Renal pelvis (tissue), 1 donor: ENCODE measurements at regions not wholly inside any gene's neighbourhood (a gene's known extent, or its start where the extent isn't known, plus 50 kb on each side); places are given as distances from the start of the nearest gene placed in this dataset.

Source experiments
- DNase-seq: peaks from one replicate; pipeline ENCODE4 v3.0.0-alpha.2; 2013

DNA sequence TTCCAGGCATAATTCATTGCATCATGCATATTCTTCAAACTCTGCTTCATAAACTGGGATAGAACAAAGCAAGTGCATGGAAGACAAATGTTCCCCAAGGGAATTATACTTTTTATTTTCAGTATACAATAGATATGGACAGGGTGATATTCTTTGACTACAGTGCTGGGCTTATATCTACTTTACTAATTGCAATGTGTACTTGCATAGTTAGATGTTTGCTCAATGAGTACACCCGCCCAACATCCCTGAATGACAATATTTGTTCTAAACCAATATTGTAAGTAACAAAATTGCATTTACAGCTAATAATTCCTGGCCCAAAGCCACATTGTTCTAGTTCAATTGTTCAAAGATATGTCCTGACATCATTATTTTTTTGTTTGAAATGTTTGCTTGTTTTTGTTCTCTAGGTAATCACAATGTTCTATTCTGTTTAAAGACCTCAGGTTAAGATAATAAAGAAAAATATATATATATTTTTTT, 171.4 kb downstream of the PTN start:
- DNase-seq, result no peak

DNA sequence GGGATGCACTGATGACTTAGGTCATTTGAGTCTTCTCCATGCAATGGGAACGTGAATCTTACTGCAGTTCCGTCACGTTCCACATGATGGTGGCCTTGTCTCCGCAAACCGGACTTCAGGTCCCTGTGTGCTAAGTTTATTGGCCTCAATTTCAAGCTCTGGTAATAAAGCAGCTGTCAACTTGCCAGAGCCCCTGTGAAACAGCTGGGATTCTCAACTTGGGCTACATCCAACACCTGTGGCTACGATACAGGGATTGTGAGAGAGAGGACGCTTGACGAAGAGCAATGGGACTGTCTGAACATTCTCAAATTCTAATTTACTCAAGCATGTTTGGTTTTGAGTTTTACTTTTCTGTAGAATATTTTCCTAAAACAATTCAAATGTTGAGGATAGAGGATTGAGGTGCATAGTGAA, 174.2 kb downstream of the PTN start:
- DNase-seq, result peak; percentile 76

DNA sequence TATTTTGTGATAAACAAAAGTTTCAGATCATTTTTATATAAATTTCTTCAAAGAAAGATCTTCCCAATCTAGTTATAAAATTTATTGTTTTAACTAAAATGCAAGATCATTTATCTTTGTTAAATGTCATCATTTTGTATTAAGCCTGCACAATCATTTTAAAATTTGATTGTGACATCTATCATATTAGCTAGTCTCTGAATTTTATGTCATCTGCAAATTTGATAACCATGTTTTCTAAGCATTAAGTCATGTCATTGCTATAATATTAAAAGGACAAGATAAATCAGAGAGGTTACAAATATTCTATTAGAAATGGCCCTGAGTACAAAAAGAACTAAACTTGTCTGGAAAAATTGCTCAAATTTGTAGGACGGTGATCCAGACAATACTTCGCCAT, 175.9 kb downstream of the PTN start:
- DNase-seq, result no peak

DNA sequence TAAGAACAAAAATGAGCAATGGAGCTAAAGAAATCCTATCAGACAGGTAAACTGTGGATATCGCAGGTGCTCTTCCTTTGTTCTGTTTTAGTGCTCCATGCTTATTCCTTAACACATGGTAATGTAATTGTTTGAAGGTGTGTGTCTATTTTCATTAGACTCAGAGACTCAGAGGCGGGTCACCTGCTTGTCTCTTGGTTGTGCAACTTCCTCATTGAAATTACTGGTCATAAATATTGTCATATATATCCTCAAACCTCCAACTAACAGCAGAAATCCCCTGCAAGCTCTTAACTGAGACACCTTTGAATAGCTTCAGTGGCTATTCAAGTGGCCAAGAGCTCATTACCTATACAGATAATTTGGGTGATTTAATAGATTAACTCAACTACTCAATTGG, 177.2 kb downstream of the PTN start:
- DNase-seq, result no peak

DNA sequence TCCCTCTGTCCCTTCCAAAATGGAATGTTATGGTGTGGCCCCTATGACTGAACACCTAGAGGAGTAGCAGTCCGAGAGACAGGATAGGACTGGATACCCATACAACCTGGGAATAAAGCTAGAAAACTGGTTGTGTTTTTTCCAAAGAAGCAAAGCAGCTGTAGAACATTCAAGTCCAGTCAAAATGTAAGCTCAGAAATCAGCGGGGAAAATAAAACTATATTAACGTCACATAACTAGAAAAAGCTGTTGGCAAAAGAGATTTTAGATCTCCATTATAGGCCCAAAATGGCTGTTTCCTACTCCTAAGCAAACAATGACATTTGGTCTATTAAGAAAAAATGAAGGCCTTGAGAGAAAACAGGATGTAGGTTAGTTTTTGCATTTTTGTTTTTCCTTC, 177.7 kb downstream of the PTN start:
- DNase-seq, result no peak

DNA sequence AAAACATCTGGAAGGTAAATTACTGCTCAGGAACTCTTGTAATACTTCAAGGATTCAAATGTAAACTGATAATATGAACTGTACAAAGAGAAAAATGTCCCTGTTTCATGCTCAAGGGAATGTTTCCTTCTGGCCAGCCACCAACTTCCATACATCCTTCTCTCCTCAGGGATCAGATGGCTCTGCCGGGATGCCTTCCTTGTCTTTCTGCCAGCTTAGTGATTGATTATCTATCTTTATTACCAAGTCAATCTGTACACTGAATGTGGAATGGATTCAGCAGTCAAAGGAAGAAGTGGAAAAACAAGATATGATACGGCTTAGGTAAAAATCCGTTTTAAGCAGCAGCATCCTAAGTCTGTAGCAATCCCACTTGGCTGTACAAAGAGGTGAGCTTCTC, 178.3 kb downstream of the PTN start:
- DNase-seq, result no peak

DNA sequence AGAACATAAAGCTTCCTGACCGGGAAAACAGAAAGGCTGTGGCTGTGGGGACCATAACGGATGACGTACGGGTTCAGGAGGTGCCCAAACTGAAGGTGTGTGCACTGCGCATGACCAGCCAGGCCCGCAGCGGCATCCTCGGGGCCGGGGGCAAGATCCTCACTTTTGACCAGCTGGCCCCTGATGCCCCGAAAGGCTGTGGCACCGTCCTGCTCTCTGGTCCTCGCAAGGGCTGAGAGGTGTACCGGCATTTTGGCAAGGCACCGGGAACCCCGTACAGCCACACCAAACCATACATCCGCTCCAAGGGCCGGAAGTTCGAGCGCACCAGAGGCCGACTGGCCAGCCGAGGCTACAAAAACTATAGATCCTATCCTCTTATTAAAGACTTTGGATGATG, 179.3 kb downstream of the PTN start:
- no peak for DNase-seq

DNA sequence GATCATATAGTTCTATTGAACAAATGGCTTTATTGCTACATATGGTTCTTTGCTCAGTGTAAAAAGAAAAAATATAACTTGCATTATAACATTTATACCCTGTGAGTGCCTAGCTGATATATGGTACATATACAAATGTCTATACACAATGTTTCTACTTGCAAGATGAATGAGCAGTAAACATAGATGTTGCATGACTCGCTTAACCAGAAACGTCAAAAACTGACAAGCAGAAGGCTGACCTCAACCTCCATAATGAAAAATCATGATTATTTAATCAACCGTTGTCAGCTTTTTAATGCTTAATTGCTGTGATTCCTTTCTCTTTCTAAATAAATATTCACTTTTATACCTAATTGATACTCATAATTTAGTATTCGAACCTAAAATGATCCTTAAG, 183.3 kb downstream of the PTN start:
- no peak for DNase-seq

DNA sequence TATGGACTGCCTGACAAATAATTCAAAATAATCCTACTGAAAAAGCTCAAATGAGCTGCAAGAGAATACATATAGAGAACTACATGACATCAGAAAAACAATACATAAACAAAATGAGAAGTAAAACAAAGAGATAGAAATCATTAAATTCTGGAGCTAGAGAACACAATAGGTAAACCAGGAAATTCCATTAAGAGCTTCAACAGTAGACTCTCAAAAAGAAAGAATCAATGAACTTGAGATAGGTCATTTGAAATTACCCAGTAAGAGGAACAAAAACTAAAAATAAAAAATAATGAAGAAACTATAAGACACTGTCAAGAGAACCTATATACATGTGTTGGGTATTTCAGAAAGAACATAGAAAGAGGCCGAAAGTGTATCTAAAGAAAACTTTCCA, 186.3 kb downstream of the PTN start:
- DNase-seq, result no peak

DNA sequence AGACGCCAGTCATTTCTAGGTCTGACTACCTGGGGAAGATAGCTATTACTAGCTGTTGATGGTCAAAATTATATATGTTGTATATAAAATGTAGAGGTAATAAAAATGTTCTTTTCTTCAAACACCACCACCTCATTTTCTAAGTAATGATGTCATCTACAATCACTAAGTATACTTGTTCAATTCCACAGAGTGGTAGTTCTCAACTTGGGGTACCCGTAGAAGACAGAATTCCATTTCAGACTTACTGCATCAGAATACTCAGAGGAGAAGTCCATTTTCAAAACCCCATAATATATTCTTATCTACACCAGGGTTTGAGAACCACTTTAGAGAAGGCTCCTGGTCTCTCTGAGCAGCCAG, 191.9 kb downstream of the PTN start:
- no peak for DNase-seq

DNA sequence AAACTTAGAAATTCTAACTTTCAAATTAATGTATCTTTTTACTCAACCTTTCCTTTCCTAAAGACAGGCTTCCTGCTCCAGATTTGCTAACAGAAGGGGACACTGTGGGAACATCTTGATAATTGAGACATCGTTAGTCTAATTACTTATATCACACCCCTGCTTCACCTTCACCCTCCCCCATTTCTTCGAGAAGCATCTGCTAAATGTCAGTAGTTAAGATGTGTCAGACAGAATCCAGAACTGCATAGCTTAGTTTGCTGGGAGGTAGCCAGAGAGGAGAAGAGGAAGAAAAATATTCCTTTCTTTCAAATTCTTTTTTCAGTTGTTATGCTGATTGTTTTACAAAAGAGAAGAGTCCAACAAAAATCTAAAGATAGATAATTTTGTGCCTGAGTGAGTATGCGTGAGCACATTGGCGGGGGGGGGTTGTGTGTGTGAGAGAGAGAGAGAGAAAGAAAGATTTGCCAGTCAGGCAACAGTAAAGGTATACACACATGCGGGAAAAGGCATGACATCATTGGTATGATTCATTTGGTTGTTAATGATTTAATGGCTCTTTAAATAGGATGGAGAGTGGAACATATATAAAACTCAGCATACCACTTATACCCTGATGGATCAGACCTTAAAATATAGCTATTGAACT, 192.4 kb downstream of the PTN start:
- no peak for DNase-seq

DNA sequence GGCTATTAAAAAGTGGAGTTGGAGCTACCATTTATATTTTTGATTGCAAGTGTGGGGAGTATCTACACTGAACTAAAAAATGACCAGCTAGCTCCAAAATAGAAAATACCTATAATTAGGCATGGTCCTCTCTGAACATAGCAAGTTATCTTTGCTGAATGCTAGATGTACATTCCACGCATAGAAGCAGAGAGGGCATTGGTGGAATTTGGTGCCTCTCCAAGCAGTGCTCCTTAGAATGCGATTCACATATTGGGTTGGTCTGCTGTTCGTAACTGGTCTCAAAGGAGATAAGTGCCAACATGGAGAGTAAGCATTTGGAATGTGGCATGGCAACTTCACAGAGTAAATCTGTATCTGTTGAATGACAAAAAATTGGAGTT, 196.2 kb downstream of the PTN start:
- DNase-seq, result no peak

DNA sequence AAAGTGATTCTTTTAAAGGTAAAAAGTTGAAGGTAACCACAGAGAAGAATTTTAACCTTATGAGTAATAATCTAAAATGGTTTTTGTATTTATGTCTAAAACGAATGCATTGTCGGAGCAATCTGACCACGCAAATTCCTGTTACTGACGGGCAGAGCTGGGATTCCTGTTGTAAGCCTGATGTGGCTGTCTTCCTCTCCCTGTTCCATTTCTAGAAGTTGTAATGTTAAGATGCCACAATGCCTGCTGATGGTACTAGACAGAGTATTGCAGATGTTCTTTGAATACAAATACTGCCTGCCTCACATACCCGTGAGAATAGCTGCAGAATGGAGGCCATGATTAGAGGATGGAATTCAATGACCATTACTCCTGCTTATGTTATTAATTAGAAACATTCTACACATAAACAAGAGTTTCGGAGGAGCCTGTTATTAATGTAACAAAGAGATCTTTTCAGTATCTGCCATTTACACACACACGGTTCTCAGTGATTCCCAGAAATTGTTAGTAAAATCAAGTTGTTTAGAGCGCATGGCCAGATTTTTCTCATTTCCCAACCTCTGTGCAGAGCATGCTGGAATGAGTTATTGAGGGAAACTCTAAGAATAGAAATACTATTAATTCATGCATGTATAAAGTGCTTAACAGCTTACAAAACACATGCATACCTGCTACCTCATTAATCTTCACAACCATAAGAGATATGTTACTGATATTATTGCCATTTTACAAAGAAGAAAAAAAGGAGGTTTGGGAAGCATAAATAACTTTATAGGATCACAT, 196.8 kb downstream of the PTN start:
- no peak for DNase-seq

DNA sequence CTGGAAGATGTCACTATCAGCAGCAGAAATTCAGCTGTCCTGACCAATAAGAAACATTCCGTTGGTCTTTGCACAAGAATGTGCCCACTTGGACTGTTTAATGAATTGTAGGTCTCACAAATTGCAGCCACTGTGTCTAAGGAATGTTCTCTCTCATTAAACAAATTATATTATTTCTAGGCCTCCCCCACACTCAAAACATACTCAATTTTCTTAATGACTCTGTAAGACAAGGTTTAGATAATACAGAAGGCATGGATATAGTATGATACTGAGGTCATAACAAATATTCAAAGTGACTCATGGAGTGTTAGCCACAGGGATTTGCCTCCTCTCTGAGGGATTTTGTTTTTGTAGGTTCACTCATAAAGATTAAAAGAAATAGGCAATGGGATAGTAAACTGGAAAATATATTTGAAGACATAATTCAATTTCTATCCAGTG, 197.5 kb downstream of the PTN start:
- DNase-seq, result peak; percentile 56

DNA sequence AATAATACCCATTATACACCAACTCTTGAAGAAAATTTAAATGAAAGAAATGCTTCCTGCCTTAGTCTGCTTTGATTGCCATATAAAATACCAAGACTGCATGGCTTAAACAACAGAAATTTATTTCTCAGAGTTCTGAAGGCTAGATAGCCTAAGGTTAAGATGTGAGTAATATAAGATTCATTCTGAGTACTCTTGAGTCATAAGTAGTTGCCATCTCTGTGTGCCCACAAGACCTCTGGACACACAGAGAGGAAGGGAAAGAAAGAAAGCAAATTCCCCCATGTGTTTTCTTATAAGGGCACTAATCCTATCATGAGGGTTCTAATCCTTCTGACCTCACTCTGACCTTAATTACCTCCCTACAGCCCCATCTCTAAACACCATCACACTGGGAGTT, 201.2 kb downstream of the PTN start:
- DNase-seq, result no peak

DNA sequence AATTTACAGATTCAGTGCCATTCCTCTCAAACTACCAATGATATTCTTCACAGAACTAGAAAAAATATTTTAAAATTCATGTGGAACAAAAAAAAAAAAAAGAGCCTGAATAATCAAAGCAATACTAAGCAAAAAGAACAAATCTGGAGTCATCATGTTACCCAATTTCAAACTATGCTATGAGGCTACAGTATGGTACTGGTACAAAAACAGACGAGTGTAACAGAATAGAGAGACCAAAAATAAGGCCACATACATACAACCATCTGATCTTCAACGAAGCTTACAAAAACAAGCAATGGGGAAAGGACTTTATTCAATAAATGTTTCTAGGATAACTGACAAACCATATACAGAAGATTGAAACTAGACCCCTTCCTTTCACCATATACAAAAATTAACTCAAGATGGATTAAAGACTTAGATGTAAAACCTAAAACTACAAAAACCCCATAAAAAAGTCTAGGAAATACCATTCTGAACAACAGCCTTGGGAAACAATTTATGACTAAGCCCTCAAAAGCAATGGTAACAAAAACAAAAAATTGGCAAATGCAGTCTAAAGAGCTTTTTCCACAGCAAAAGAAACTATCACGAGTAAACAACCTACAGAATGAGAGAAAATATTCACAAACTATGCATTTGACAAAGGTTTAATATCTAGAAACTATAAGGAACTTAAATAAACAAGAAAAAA, 207.7 kb downstream of the PTN start:
- no peak for DNase-seq

DNA sequence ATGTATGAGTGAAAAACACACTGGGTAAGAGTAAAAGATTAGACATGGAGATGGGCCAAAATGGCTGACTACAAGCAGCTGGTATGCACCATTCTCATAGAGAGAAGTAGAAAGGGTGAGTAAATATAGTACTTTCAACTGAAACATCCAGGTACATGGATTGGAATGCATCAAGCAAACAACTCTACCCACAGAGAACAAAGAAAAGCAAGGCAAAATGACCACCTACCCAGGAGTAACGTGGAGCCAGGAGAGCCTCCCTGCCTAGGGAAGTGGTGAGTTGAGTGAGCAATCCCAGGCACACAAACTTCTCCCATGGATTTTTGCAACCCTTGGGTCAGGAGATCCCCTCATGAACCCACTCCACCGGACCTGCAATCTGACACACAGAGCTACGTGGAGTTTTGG, 212.8 kb downstream of the PTN start:
- no peak for DNase-seq

DNA sequence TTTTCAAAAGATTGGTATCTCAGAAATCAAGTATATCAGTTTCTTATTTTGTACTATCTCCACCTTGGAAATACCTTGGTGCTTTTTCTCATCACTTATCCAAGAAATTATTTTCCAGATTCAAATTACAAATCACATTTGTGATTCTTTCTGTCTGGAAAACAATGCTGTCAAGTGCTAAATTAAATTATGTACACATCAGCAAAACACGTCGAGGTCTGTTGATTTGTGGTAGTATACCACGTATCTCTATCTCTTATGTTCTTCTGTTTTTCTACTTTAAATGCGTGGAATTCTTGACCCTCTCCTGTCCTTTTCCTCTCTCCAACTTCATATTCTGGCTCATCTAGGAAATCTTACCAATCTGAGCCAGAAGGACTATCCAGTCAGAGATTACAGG, 214.5 kb downstream of the PTN start:
- DNase-seq, result no peak

DNA sequence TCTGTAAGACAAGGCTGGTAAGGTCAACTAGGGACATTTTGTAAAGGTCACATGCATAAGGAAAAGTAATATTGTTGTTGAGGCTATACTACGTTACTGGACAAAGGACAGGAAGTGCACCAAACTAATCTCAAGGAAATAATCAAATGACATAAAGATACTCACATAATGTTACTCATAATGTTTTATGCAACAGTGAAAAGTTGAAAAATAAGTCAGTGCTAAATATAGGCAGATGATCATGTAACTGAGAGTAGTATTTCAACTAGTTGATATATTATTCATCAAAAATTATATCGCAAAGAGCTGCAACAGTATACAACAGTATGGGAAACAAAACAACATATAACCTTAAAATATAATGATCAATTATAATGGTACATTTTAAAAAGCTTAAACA, 215.7 kb downstream of the PTN start:
- DNase-seq, result no peak

DNA sequence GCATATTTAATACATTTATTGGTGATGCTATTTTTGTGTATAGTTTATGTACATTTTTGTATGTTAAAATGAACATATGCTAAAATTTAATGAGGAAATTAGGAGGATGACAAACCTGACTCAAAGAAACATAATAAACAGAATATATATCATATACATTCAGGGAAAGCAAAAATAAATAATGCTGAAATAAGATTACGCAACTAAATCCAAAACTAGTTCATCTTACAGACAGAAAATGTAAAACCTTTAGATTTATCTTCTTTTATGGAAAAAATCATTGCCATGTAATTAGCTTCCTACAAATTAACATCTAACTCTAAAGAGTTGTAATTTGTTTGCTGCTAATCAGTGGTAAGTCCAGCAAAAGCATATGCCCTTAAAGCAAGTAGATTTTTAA, 216.5 kb downstream of the PTN start:
- DNase-seq, result no peak

DNA sequence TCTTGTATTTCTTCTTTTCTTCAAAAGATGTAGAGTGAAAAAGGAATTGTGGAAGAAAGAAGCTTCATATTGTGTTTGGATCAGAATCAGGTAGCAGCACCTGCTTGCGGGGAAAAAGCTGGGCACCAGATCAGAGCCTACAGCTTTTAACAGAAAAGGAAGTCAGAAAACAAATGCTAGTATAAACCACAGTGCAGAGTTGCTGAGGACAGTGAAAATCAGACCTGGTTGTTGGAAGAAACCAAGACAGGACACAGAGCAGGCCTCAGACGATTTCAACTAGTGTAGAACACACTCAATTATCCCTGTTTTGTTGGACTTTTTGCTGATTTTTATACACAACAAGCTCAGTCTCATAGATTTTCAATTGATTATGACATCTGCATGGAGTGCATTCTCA, 221.4 kb downstream of the PTN start:
- DNase-seq, result no peak

DNA sequence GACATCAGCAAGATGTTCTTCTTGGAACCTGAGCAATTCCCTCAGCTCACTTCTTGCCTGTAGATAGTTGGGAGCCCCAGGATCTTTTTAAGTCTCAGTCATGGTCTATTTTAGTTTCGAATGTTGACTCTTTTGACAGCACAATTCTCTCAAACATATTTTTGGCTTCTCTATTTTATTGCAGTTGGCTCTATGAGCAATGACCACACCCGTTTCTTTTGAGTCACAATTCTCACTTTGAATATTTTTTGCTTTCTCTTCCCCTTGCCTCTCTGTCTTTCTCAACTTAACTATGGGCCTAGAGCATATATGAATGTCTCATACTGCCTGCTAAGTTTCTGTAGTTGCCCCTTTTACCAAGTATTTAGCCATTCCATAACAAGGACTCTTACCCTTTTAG, 222.8 kb downstream of the PTN start:
- no peak for DNase-seq

DNA sequence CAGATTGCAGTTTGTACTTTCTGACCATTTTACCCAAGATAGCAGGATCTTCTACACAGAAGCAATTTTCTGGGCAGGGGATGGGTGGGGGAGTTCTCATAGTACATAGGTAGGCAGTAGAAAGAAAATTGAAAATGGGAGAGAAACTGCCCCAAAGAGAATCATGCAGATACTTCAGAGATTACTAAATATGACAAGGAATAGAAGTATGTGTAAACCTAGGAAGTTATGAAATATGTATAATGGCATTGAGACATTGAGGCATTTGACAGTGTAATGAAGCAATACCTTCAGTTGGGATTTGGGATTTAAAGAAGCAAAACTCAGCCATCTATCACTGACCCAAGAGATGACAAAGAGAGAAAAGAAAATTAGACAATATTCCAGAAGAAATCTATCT, 233.0 kb downstream of the PTN start:
- no peak for DNase-seq
